ENCODE measurements at regions not wholly inside any gene's neighbourhood (a gene's known extent, or its start where the extent isn't known, plus 50 kb on each side); places are given as distances from the start of the nearest gene placed in this dataset.
"Not testable (repeated sequence)": the region's sequence is repeated elsewhere in the genome, so short reads cannot be mapped to it uniquely, and the experiment has no call there.

- no peak for DNase-seq (ENCODE audit: low spot score)
Observed at GRCh38 chr9:85487872-85488271, 253.9 kb downstream of the AGTPBP1 start.

GRCh38 chr9:85484235-85484634 is 257.5 kb downstream of the AGTPBP1 start:
- DNase-seq (ENCODE audit: low spot score): no peak

DNA sequence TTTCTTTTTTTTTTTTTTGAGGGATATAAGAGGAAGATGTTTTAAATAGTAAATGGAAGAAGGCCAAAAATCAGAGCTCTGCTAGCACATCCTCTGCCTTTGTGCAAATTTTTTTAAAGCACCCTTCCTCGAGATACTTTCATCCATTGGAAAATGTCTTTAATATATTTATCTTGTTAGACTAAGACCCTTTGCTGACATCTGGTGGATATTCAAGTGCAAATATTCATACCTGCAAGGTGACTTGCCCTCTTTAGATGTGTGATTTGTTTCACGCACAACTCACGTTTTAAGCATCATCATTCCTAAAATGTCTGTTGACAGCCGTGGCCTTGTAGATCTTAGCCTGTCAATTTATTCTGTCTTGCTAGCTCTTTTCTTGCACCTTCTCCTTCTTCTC is 258.5 kb downstream of the AGTPBP1 start:
- no peak for DNase-seq (ENCODE audit: low spot score)

GRCh38 chr9:85479305-85479704 is 262.4 kb downstream of the AGTPBP1 start:
- no peak for DNase-seq (ENCODE audit: low spot score)

GRCh38 chr9:85478847-85479246 is 262.9 kb downstream of the AGTPBP1 start:
- no peak for DNase-seq (ENCODE audit: low spot score)

GRCh38 chr9:85474896-85475295 is 266.9 kb downstream of the AGTPBP1 start:
- not testable (repeated sequence) for DNase-seq (ENCODE audit: low spot score)

- no peak for DNase-seq (ENCODE audit: low spot score)
Observed at GRCh38 chr9:85471791-85472190, 270.0 kb downstream of the AGTPBP1 start.

- DNase-seq (ENCODE audit: low spot score): no peak
Observed at GRCh38 chr9:85469041-85469440, 272.7 kb downstream of the AGTPBP1 start.

DNA sequence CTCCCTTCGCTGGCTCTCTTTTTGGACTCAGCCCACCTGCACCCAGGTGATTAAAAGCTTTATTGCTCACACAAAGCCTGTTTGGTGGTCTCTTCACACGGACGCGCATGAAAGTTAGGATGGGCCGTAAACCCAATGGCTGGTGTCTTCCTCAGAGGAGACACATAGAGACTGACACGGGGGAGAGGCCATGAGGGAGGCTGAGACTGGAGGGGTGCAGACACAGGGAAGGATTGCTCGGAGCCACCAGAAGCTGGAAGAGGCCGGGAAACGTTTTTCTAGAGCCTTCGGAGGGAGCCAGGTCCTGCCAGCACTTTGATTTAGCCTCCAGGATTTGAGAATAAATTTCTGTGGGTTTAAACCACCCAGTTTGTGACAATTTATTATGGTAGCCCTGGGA is 274.9 kb downstream of the AGTPBP1 start:
- no peak for DNase-seq (ENCODE audit: low spot score)

DNA sequence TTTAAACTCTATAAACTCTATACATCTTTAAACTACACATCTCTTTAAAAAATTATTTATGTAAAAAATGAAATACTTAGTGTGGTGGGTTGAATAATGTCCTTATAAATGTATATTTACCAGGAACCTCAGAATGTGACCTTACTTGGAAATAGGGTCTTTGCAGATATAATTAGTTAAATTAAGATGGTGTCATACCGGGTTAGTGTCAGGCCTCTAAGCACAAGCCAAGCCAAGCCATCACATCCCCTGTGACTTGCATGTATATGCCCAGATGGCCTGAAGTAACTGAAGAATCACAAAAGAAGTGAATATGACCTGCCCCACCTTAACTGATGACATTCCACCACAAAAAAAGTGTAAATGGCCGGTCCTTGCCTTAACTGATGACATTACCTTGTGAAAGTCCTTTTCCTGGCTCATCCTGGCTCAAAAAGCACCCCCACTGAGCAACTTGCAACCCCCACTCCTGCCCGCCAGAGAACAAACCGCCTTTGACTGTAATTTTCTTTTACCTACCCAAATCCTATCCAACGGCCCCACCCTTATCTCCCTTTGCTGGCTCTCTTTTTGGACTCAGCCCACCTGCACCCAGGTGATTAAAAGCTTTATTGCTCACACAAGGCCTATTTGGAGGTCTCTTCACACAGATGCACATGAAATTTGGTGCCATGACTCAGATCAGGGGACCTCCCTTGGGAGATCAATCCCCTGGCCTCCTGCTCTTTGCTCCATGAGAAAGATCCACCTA is 283.5 kb downstream of the AGTPBP1 start:
- not testable (repeated sequence) for DNase-seq (ENCODE audit: low spot score)

DNA sequence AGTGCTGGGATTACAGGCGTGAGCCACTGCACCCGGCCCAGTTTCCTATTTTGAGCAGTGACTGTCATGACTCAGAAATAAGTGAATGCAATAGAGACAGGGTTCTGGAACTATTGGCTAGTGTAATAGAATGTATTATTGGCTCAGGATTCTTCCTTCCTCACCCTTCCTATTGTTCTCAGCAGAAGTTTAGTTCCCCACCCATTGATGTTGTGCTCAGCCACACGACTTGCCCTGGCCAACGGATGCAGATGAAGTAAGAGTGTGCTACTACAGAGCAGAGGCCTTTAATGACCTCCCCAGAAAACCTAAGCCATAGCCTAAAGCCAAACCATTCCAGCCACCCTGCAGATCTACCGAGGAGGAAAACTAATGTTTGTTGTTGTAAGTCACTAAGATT is 287.9 kb downstream of the AGTPBP1 start:
- no peak for DNase-seq (ENCODE audit: low spot score)

DNA sequence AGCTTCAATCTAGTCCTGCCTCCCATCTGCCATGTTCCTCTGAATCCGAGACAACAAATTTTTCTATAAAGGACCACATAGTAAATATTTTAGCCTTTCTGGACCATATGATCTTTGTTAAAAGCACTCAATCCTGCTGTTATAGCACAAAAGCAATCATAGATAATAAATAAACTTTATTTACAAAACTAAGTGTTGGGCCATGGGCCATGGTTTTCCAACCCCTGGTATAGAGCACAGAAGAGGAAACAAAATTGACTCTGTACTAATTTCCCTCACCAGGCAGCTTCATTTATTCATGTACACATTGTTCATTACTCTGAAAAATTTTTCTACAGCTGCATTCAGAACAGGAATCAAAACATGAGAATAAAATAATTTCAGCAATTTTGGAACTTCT is 288.9 kb downstream of the AGTPBP1 start:
- DNase-seq (ENCODE audit: low spot score): no peak

DNA sequence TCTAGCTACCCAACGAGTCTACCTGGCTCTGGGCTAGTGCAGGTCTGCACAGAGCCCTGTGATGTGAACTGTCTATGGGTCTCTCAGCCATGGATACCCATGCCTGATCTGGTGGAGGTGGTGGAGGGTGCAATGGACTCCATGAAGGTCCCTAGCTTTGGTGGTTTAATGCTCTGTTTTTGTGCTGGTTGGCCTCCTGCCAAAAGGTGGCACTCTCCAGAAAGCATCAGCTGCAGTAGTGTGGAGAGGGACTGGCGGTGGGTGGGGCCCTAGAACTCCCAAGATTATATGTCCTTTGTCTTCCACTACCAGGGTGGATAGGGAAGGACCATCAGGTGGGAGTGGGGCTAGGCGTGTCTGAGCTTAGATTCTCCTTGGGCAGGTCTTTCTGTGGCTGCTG is 290.1 kb downstream of the AGTPBP1 start:
- no peak for DNase-seq (ENCODE audit: low spot score)

GRCh38 chr9:85445887-85446286 is 295.9 kb downstream of the AGTPBP1 start:
- DNase-seq (ENCODE audit: low spot score): no peak

GRCh38 chr9:85444243-85444642 is 297.5 kb downstream of the AGTPBP1 start:
- DNase-seq (ENCODE audit: low spot score): no peak

GRCh38 chr9:85443190-85443598 is 298.6 kb downstream of the AGTPBP1 start:
- DNase-seq (ENCODE audit: low spot score): no peak

- no peak for DNase-seq (ENCODE audit: low spot score)
Observed at GRCh38 chr9:85439791-85440190, 302.0 kb downstream of the AGTPBP1 start.

DNA sequence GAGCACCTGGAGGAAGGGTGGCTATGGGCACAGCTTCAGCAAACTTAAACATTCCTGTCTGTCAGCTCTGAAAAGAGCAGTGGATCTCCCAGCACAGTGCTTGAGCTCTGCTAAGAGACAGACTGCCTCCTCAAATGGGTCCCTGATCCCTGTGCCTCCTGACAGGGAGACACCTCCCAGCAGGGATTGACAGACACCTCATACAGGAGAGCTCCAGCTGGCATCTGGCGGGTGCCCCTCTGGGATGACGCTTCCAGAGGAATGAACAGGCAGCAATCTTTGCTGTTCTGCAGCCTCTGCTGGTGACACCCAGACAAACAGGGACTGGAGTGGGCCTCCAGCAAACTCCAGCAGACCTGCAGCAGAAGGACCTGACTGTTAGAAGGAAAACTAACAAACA is 307.8 kb downstream of the AGTPBP1 start:
- not testable (repeated sequence) for DNase-seq (ENCODE audit: low spot score)

- DNase-seq (ENCODE audit: low spot score): not testable (repeated sequence)
Observed at GRCh38 chr9:85433551-85433950, 308.2 kb downstream of the AGTPBP1 start.

GRCh38 chr9:85433046-85433445 is 308.7 kb downstream of the AGTPBP1 start:
- no peak for DNase-seq (ENCODE audit: low spot score)

GRCh38 chr9:85432599-85432998 is 309.2 kb downstream of the AGTPBP1 start:
- no peak for DNase-seq (ENCODE audit: low spot score)

DNA sequence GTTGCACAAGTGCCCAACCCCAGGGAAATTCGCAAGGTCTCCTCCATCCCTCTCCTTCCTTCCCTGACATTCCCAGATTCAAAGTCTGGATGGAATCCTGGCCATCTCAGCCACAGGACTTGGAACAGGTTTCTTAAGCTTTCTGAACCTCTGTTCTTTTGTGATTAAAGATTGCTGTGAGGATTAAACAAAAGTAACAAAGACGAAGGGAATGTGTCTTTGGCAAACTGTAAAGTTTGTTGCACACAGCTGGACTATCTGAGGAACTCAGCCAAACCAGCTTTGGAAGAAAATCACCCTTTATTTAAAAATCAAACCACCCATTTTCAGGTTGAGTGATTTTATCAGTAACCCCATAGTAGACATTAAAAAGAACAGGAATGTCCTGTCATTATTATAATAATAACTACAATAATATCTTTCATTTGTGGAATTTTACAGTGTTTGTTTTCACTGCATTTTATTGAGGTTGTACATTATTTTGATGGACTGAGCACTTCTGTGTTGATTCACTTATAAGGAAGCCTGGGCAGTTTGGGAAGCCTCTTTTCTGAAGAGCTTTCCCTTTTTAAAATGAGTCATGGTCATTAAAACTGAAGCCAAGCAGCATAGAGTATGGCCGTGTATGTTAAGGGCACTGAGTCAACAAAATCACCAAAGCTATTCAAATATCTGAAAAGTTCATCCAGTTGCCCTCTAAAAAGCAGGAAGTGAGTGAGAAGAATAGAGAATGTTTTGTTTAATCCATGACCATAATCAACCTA is 310.2 kb downstream of the AGTPBP1 start:
- no peak for DNase-seq (ENCODE audit: low spot score)

GRCh38 chr9:85430659-85431338 is 311.0 kb downstream of the AGTPBP1 start:
- DNase-seq (ENCODE audit: low spot score): no peak

Data from germinal center (tissue), 1 donor.